ENCODE measurements at regions not wholly inside any gene's neighbourhood (a gene's known extent, or its start where the extent isn't known, plus 50 kb on each side); places are given as distances from the start of the nearest gene placed in this dataset.

GRCh38 chr9:86557918-86558317 lies 203.7 kb upstream of the TUT7 start:
- TF ChIP-seq GATA2 (IDR thresholded peaks at IDR 0.05; ENCODE audit: low read depth, low read length) = no peak
- no peak for TF ChIP-seq GATA3 (IDR thresholded peaks at IDR 0.05; ENCODE audit: low read depth, low read length)
